Testis (tissue), 2 donors: ENCODE measurements at regions not wholly inside any gene's neighbourhood (a gene's known extent, or its start where the extent isn't known, plus 50 kb on each side); places are given as distances from the start of the nearest gene placed in this dataset.

Source experiments
- DNase-seq: peaks from one replicate; pipeline ENCODE4 v3.0.0-alpha.2; 2019
- H3K27ac ChIP-seq, 2 donors: fragments of 200-600 bp; sonication (generic); one replicate each; pipeline ENCODE4 v1.5.1; 2019
- H3K27me3 ChIP-seq: fragments of 200-600 bp; sonication (generic); one replicate; pipeline ENCODE4 v1.5.1; 2019
- H3K36me3 ChIP-seq: fragments of 200-600 bp; sonication (generic); one replicate; pipeline ENCODE4 v1.5.1; 2017; ENCODE audit warnings: low read depth; ENCODE audit errors: missing control alignments
- H3K4me1 ChIP-seq: fragments of 200-600 bp; sonication (generic); one replicate; pipeline ENCODE4 v1.5.1; 2019
- H3K4me3 ChIP-seq, 2 donors: fragments of 200-600 bp; sonication (generic); one replicate each; pipeline ENCODE4 v1.5.1; 2017 to 2019
- H3K9me3 ChIP-seq: fragments of 200-600 bp; sonication (generic); one replicate; pipeline ENCODE4 v1.5.1; 2017
- POLR2A ChIP-seq: fragments of 450-650 bp; IDR thresholded peaks from one replicate; pipeline ENCODE4 v1.6.1; 2017; ENCODE audit warnings: antibody characterized with exemption, mild to moderate bottlenecking, moderate library complexity
- WGBS, 2 donors: methylation state at CpG; one replicate each; pipeline ENCODE4 v1.1.5; 2018; 5-methylcytosine and 5-hydroxymethylcytosine counted together
- intact Hi-C: fragments of 100-400 bp; cut with DNase I; formaldehyde crosslinking; loops from one replicate; pipeline ENCODE4 v1.15.1; 2023; ENCODE audit warnings: low total_unique reads
- TF ChIP-seq, protein P1 (sequence below), 3 experiments: fragments of 450-650 bp in 2 of 3; fragments of 200-600 bp in 1 of 3; sonication (generic) in 1 of 3; IDR thresholded peaks; one replicate each; pipeline ENCODE4 v1.5.1; 2016 to 2019; ENCODE audit warnings: antibody characterized with exemption in 3 of 3, mild to moderate bottlenecking in 2 of 3, moderate library complexity in 1 of 3

GRCh38 chr3:127033171-127033570 is 50.3 kb downstream of the PLXNA1 start:
- Histone ChIP-seq H3K27me3 (no peaks in the 10 kb centered on the region), H3K4me3 (no peak overlapping the region), H3K36me3 (no peaks in the 10 kb centered on the region), H3K27ac (no peak overlapping the region), H3K9me3 (no peaks in the 10 kb centered on the region), H3K4me1 (no peaks in the 10 kb centered on the region)
- TF ChIP-seq, protein P1, sequence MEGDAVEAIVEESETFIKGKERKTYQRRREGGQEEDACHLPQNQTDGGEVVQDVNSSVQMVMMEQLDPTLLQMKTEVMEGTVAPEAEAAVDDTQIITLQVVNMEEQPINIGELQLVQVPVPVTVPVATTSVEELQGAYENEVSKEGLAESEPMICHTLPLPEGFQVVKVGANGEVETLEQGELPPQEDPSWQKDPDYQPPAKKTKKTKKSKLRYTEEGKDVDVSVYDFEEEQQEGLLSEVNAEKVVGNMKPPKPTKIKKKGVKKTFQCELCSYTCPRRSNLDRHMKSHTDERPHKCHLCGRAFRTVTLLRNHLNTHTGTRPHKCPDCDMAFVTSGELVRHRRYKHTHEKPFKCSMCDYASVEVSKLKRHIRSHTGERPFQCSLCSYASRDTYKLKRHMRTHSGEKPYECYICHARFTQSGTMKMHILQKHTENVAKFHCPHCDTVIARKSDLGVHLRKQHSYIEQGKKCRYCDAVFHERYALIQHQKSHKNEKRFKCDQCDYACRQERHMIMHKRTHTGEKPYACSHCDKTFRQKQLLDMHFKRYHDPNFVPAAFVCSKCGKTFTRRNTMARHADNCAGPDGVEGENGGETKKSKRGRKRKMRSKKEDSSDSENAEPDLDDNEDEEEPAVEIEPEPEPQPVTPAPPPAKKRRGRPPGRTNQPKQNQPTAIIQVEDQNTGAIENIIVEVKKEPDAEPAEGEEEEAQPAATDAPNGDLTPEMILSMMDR (IDR thresholded peaks at IDR 0.05) = no peak
- no peak for DNase-seq
- 60 to 91% methylated on average over 1 to 6 of the region's 6 CpGs for WGBS, 2 donors
- intact Hi-C loops = no loop called here

DNA sequence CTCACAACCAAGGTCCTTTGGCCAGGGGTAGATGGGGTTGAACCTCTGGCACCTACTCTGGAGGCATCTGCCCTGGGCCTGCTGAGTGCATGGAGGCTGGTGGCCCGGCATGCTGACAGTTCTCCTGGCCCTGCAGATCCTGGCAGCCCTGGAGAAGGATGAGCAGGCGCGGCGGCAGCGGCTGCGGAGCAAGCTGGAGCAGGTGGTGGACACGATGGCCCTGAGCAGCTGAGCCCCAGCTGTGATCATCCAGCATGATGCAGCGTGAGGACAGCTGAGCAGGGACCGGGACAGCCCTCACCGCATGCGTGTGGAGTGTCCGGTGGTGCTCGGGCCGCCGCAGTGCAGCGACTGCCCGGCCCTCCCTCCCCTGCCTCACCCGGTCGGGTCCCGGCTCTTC is 50.9 kb downstream of the PLXNA1 start:
- 94 to 95% methylated on average over 11 to 20 of the region's 20 CpGs for WGBS, 2 donors
- DNase-seq = no peak
- Histone ChIP-seq H3K27ac (no peak overlapping the region), H3K9me3 (no peaks in the 10 kb centered on the region), H3K27me3 (no peaks in the 10 kb centered on the region), H3K4me1 (no peaks in the 10 kb centered on the region), H3K36me3 (no peaks in the 10 kb centered on the region), H3K4me3 (no peak overlapping the region)
- intact Hi-C loops = no loop called here
- no peak for TF ChIP-seq POLR2A
- TF ChIP-seq, protein P1 (IDR thresholded peaks at IDR 0.05) = no peak

DNA sequence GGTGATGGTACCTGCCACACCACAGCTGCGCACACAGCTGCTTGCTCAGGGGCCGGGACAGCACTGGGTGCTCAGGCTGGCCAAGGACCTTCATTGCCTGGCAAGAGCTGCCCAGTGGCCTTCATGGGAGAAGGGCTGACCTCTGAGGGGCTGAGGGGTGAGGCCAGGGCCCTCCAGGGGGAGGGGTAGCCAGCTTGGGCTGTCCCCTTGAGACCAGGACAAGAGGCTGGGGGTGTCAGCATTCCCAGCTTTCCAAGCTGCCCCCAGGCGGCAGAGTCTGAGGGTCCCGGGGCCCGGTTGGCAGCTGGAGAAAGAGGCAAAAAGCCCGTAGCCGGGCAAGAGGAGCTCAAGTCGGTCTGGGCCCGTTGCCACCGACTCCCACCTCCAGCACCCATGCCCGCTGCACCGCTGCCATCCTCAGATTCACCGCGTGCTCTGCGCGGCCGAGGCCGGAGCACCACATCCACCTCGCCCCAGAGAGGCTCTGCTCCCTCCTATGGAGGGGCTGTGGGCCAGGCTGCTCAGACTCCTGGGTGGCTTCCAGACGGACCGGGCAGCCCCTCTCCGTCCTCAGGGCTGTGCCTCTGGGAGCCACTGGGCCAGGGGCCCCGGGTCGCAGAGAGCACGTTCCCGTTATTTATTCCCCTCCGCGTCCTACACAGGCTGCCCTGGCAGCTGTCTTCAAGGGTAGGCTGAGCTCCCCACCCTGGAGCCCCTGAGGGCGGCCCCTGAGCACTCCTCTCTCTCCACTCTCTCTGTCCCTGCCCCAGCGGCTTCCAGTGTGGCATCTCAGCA is 51.5 kb downstream of the PLXNA1 start:
- Histone ChIP-seq H3K36me3 (no peaks in the 10 kb centered on the region), H3K4me3 (no peak overlapping the region), H3K4me1 (no peaks in the 10 kb centered on the region), H3K9me3 (no peaks in the 10 kb centered on the region), H3K27ac (no peak overlapping the region), H3K27me3 (no peaks in the 10 kb centered on the region)
- DNase-seq = no peak
- TF ChIP-seq, protein P1 (IDR thresholded peaks at IDR 0.05) = no peak
- no peak for TF ChIP-seq POLR2A
- WGBS, 2 donors = 92 to 93% methylated on average over 25 to 30 of the region's 30 CpGs
- intact Hi-C loops = no loop called here

DNA sequence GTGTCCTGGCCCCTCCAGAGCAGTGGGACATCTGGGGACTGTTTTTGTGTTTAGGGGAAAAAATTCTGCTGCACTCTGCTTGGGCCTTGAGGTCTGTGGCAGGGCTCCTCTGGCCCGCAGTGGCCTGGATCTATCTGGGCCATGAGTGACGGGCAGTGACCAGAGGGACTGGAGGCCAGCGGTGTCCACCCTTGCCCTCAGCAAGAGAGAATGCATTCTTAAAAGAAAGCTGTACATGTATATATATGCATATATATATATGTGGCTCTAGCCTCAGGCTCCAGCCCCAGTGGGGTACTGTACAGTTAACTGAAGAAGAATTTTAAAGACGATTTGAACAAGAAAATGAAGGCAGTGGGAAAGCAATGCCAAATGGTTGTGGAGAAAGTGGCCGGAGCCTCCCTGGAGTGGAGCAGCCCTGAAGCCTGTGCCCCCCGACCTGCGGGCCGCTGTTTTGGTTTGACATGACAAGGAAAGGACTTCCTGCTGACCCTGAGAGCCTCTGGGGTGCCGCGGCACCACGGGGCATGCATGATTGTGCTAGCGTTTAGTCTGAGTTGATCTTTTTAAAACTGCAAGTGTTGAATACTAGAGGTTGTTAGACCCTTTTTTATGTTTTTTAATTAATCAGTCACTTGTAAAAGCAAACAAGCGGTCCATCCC is 52.2 kb downstream of the PLXNA1 start:
- H3K4me3 ChIP-seq = no peak overlapping the region
- no peaks in the 10 kb centered on the region for H3K36me3 ChIP-seq
- no peak for DNase-seq
- no peak overlapping the region for H3K27ac ChIP-seq
- no peaks in the 10 kb centered on the region for H3K9me3 ChIP-seq
- TF ChIP-seq POLR2A = no peak
- TF ChIP-seq, protein P1 (IDR thresholded peaks at IDR 0.05) = no peak
- 89 to 91% methylated on average over 13 of the region's 13 CpGs for WGBS, 2 donors
- no peaks in the 10 kb centered on the region for H3K4me1 ChIP-seq
- no peaks in the 10 kb centered on the region for H3K27me3 ChIP-seq
- intact Hi-C loops = no loop called here
